ENCODE measurements at regions not wholly inside any gene's neighbourhood (a gene's known extent, or its start where the extent isn't known, plus 50 kb on each side); places are given as distances from the start of the nearest gene placed in this dataset.

- CTCF ChIA-PET, result interaction anchor here (0.8 to 1.5 kb wide), 3 partner anchors 49 to 200 kb away, joined by 4 to 6 read pairs (median 5); no protein-coding TSS in a partner anchor
- Histone ChIP-seq H3K4me3 (ENCODE audit: low read depth, low read length) (no peak overlapping the region), H3K27ac (ENCODE audit: extremely low read depth, low read depth, low read length) (no peak overlapping the region), H3K36me3 (ENCODE audit: control insufficient read depth in 2 of 2, insufficient read depth in 1 of 2, low read length in 2 of 2) (no peaks in the 10 kb centered on the region), H3K4me1 (ENCODE audit: control insufficient read depth, insufficient read depth, low read length) (no peaks in the 10 kb centered on the region), H3K9me3 (ENCODE audit: control insufficient read depth, insufficient read depth, low read depth, low read length) (no peaks in the 10 kb centered on the region)
- 0 out of 2 replicates have a peak, but pooled peaks have one; percentile 16 for TF ChIP-seq ZNF341 (tag by site-specific recombination; IDR thresholded peaks at IDR 0.05; ENCODE audit: low read depth)
- TF ChIP-seq ZNF169 (tag by site-specific recombination; IDR thresholded peaks at IDR 0.05), result no peak
- no peak for TF ChIP-seq SCRT2 (tag by site-specific recombination; IDR thresholded peaks at IDR 0.05)
- POLR2A ChIA-PET, result interaction anchor here (0.6 to 1.4 kb wide), 3 partner anchors 8 to 256 kb away, joined by 3 to 4 read pairs (median 3); no protein-coding TSS in a partner anchor
Observed at GRCh38 chr1:223483511-223483910, 90.3 kb downstream of the CCDC185 start.

GRCh38 chr1:223486366-223486765, 93.2 kb downstream of the CCDC185 start:
- TF ChIP-seq, protein P1, sequence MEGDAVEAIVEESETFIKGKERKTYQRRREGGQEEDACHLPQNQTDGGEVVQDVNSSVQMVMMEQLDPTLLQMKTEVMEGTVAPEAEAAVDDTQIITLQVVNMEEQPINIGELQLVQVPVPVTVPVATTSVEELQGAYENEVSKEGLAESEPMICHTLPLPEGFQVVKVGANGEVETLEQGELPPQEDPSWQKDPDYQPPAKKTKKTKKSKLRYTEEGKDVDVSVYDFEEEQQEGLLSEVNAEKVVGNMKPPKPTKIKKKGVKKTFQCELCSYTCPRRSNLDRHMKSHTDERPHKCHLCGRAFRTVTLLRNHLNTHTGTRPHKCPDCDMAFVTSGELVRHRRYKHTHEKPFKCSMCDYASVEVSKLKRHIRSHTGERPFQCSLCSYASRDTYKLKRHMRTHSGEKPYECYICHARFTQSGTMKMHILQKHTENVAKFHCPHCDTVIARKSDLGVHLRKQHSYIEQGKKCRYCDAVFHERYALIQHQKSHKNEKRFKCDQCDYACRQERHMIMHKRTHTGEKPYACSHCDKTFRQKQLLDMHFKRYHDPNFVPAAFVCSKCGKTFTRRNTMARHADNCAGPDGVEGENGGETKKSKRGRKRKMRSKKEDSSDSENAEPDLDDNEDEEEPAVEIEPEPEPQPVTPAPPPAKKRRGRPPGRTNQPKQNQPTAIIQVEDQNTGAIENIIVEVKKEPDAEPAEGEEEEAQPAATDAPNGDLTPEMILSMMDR (tag by site-specific recombination; IDR thresholded peaks at IDR 0.05), result peak; percentile 42; the same call in 1 of the 2 replicates
- TF ChIP-seq ZNF426 (tag by site-specific recombination; IDR thresholded peaks at IDR 0.05), result no peak
- ChIA-PET POLR2A (no interaction called here), CTCF (interaction anchor here (0.6 to 2.6 kb wide), 6 partner anchors 12 to 415 kb away, joined by 3 to 10 read pairs (median 4); no protein-coding TSS in a partner anchor)
- Histone ChIP-seq H3K36me3 (ENCODE audit: control insufficient read depth in 2 of 2, insufficient read depth in 1 of 2, low read length in 2 of 2) (no peaks in the 10 kb centered on the region), H3K4me1 (ENCODE audit: control insufficient read depth, insufficient read depth, low read length) (no peaks in the 10 kb centered on the region), H3K9me3 (ENCODE audit: control insufficient read depth, insufficient read depth, low read depth, low read length) (no peaks in the 10 kb centered on the region), H3K4me3 (ENCODE audit: low read depth, low read length) (no peak overlapping the region), H3K27ac (ENCODE audit: extremely low read depth, low read depth, low read length) (no peak overlapping the region)

GRCh38 chr1:223486932-223487886, 94.0 kb downstream of the CCDC185 start:
- Histone ChIP-seq H3K4me1 (ENCODE audit: control insufficient read depth, insufficient read depth, low read length) (peaks cover 2% of the 10 kb centered on the region; the same call in 1 of the 2 replicates), H3K27ac (ENCODE audit: extremely low read depth, low read depth, low read length) (no peak overlapping the region), H3K36me3 (ENCODE audit: control insufficient read depth in 2 of 2, insufficient read depth in 1 of 2, low read length in 2 of 2) (no peaks in the 10 kb centered on the region), H3K9me3 (ENCODE audit: control insufficient read depth, insufficient read depth, low read depth, low read length) (no peaks in the 10 kb centered on the region), H3K4me3 (ENCODE audit: low read depth, low read length) (no peak overlapping the region)
- ChIA-PET CTCF (interaction anchor here (0.8 to 1.2 kb wide), 5 partner anchors 15 to 200 kb away, joined by 3 to 4 read pairs (median 3); no protein-coding TSS in a partner anchor), POLR2A (interaction anchor here (0.6 kb wide), 1 partner anchor 346 kb away, joined by 5 read pairs; no protein-coding TSS in a partner anchor)
- no peak for TF ChIP-seq ZNF174 (tag by site-specific recombination; IDR thresholded peaks at IDR 0.05)
- no peak for TF ChIP-seq ZNF37A (tag by site-specific recombination; IDR thresholded peaks at IDR 0.05)
- no peak for TF ChIP-seq ZNF391 (tag by site-specific recombination; IDR thresholded peaks at IDR 0.05; ENCODE audit: borderline replicate concordance, low read depth)
- TF ChIP-seq KLF10 (tag by site-specific recombination; IDR thresholded peaks at IDR 0.05), result no peak
- peak; percentile 96 for TF ChIP-seq GLIS1 (tag by site-specific recombination; IDR thresholded peaks at IDR 0.05)
- TF ChIP-seq, protein P2, sequence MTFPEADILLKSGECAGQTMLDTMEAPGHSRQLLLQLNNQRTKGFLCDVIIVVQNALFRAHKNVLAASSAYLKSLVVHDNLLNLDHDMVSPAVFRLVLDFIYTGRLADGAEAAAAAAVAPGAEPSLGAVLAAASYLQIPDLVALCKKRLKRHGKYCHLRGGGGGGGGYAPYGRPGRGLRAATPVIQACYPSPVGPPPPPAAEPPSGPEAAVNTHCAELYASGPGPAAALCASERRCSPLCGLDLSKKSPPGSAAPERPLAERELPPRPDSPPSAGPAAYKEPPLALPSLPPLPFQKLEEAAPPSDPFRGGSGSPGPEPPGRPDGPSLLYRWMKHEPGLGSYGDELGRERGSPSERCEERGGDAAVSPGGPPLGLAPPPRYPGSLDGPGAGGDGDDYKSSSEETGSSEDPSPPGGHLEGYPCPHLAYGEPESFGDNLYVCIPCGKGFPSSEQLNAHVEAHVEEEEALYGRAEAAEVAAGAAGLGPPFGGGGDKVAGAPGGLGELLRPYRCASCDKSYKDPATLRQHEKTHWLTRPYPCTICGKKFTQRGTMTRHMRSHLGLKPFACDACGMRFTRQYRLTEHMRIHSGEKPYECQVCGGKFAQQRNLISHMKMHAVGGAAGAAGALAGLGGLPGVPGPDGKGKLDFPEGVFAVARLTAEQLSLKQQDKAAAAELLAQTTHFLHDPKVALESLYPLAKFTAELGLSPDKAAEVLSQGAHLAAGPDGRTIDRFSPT (tag by site-specific recombination; IDR thresholded peaks at IDR 0.05), result no peak
- TF ChIP-seq, protein P3, sequence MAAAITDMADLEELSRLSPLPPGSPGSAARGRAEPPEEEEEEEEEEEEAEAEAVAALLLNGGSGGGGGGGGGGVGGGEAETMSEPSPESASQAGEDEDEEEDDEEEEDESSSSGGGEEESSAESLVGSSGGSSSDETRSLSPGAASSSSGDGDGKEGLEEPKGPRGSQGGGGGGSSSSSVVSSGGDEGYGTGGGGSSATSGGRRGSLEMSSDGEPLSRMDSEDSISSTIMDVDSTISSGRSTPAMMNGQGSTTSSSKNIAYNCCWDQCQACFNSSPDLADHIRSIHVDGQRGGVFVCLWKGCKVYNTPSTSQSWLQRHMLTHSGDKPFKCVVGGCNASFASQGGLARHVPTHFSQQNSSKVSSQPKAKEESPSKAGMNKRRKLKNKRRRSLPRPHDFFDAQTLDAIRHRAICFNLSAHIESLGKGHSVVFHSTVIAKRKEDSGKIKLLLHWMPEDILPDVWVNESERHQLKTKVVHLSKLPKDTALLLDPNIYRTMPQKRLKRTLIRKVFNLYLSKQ (tag by site-specific recombination; IDR thresholded peaks at IDR 0.05; ENCODE audit: borderline replicate concordance), result no peak
- TF ChIP-seq ZNF416 (tag by site-specific recombination; IDR thresholded peaks at IDR 0.05), result no peak
- peak; percentile 75 for TF ChIP-seq ZIC2 (tag by site-specific recombination; IDR thresholded peaks at IDR 0.05)
- 0 out of 2 replicates have a peak, but pooled peaks have one; percentile 22 for TF ChIP-seq ZNF341 (tag by site-specific recombination; IDR thresholded peaks at IDR 0.05; ENCODE audit: low read depth)
- TF ChIP-seq ZNF16 (tag by site-specific recombination; IDR thresholded peaks at IDR 0.05; ENCODE audit: low read depth), result no peak
- TF ChIP-seq, protein P4, sequence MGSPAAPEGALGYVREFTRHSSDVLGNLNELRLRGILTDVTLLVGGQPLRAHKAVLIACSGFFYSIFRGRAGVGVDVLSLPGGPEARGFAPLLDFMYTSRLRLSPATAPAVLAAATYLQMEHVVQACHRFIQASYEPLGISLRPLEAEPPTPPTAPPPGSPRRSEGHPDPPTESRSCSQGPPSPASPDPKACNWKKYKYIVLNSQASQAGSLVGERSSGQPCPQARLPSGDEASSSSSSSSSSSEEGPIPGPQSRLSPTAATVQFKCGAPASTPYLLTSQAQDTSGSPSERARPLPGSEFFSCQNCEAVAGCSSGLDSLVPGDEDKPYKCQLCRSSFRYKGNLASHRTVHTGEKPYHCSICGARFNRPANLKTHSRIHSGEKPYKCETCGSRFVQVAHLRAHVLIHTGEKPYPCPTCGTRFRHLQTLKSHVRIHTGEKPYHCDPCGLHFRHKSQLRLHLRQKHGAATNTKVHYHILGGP (tag by site-specific recombination; IDR thresholded peaks at IDR 0.05), result no peak
- no peak for TF ChIP-seq ZNF776 (tag by site-specific recombination; IDR thresholded peaks at IDR 0.05; ENCODE audit: borderline replicate concordance)
- TF ChIP-seq, protein P5, sequence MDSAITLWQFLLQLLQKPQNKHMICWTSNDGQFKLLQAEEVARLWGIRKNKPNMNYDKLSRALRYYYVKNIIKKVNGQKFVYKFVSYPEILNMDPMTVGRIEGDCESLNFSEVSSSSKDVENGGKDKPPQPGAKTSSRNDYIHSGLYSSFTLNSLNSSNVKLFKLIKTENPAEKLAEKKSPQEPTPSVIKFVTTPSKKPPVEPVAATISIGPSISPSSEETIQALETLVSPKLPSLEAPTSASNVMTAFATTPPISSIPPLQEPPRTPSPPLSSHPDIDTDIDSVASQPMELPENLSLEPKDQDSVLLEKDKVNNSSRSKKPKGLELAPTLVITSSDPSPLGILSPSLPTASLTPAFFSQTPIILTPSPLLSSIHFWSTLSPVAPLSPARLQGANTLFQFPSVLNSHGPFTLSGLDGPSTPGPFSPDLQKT (IDR thresholded peaks at IDR 0.05; ENCODE audit: borderline replicate concordance, low read depth, low read length), result no peak

Measured in HEK293 (cell line).